ENCODE measurements at regions not wholly inside any gene's neighbourhood (a gene's known extent, or its start where the extent isn't known, plus 50 kb on each side); places are given as distances from the start of the nearest gene placed in this dataset.
"Not testable (repeated sequence)": the region's sequence is repeated elsewhere in the genome, so short reads cannot be mapped to it uniquely, and the experiment has no call there.

DNA sequence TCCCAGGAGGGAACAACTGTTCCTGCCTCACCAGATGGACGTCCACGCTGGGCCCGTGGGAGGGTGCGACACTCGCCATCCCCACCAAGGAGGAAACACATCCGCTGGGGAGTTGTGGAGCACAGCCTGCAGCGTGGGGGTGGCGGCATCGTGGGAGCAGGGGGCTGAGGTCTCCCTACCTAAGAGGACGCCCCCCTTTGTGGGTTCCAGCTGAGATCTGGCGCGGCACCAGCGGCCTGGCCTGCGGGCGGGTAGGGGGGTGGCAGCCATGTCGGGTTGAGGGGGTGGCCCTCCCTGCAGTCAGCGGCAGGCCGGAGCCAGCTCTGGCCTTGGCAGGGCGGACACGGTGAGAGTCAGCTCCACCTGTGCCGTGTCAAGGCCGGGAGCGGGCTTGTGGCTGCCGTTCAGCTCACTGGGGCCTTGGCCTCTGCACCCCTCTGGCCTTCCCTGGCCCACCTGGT, 116.7 kb upstream of the CIBAR2 start:
- Histone ChIP-seq H3K36me3 (ENCODE audit: control insufficient read depth, insufficient read depth, low read length) (peaks cover 3% of the 10 kb centered on the region), H3K4me1 (ENCODE audit: control insufficient read depth, insufficient read depth, low read length) (peaks cover 53% of the 10 kb centered on the region), H3K4me3 (ENCODE audit: low read depth, low read length) (no peak overlapping the region), H3K27me3 (ENCODE audit: control insufficient read depth, insufficient read depth, low read length) (peaks cover 3% of the 10 kb centered on the region), H3K27ac (ENCODE audit: low read depth, low read length) (no peak overlapping the region), H3K9me3 (ENCODE audit: control insufficient read depth, insufficient read depth, low read length) (no peaks in the 10 kb centered on the region)
- DNase-seq (ENCODE audit: low read depth in 4 of 6, low spot score in 6 of 6) = no peak
- 81% methylated on average over 24 of the region's 24 CpGs for WGBS (ENCODE audit: insufficient coverage)

DNA sequence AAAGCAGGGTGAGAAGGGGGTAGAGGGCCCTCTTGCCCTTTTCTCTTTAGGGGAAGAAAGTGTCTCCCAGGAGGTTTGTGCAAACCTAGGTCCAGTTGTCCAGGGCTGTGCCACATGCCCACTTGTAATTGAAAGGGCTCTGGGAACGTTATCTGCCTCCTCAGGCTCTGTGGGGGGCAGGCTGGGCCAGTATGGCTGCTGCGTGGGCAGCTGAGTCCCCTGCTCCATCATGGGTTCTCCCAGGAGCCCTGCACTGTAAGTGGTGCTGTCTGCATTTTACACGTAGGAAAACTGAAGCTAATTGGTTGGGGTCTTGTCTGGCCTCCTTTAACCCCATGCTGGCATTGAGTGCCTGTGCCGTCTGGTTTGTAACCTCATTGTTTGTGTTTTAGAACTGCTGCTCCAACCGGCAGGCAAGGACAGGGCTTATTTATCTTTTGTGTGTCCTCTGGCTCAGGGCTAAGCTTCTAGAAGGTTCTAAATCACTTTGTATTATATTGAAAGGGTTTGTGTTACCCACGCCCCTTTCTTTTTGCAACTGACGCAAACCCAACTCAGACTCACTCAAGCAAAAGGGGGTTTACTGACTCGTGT, 117.7 kb upstream of the CIBAR2 start:
- H3K4me1 ChIP-seq (ENCODE audit: control insufficient read depth, insufficient read depth, low read length) = peaks cover 62% of the 10 kb centered on the region
- DNase-seq (ENCODE audit: low read depth in 4 of 6, low spot score in 6 of 6) = peak in 2 of 6 donors; percentile 72 to 73
- H3K9me3 ChIP-seq (ENCODE audit: control insufficient read depth, insufficient read depth, low read length) = no peaks in the 10 kb centered on the region
- H3K36me3 ChIP-seq (ENCODE audit: control insufficient read depth, insufficient read depth, low read length) = peaks cover 3% of the 10 kb centered on the region
- H3K27ac ChIP-seq (ENCODE audit: low read depth, low read length) = peak overlapping the region; percentile 25
- WGBS (ENCODE audit: insufficient coverage) = 49% methylated on average over 6 of the region's 8 CpGs
- no peak overlapping the region for H3K4me3 ChIP-seq (ENCODE audit: low read depth, low read length)
- H3K27me3 ChIP-seq (ENCODE audit: control insufficient read depth, insufficient read depth, low read length) = peaks cover 3% of the 10 kb centered on the region

- WGBS (ENCODE audit: insufficient coverage) = 90% methylated on average over 6 of the region's 6 CpGs
- not testable (repeated sequence) for H3K9me3 ChIP-seq (ENCODE audit: control insufficient read depth, insufficient read depth, low read length); H3K4me3 ChIP-seq (ENCODE audit: low read depth, low read length); H3K36me3 ChIP-seq (ENCODE audit: control insufficient read depth, insufficient read depth, low read length); H3K27me3 ChIP-seq (ENCODE audit: control insufficient read depth, insufficient read depth, low read length); DNase-seq (ENCODE audit: low read depth in 4 of 6, low spot score in 6 of 6)
- Histone ChIP-seq H3K27ac (ENCODE audit: low read depth, low read length) (peak overlapping the region; percentile 25), H3K4me1 (ENCODE audit: control insufficient read depth, insufficient read depth, low read length) (peaks cover 63% of the 10 kb centered on the region)
These were observed 118.6 kb upstream of the CIBAR2 start for GRCh38 chr16:85230764-85231383.

GRCh38 chr16:85231959-85232358, 119.7 kb upstream of the CIBAR2 start:
- Histone ChIP-seq H3K4me1 (ENCODE audit: control insufficient read depth, insufficient read depth, low read length) (peaks cover 67% of the 10 kb centered on the region), H3K27ac (ENCODE audit: low read depth, low read length) (no peak overlapping the region), H3K36me3 (ENCODE audit: control insufficient read depth, insufficient read depth, low read length) (peaks cover 3% of the 10 kb centered on the region), H3K9me3 (ENCODE audit: control insufficient read depth, insufficient read depth, low read length) (no peaks in the 10 kb centered on the region), H3K4me3 (ENCODE audit: low read depth, low read length) (no peak overlapping the region), H3K27me3 (ENCODE audit: control insufficient read depth, insufficient read depth, low read length) (peaks cover 3% of the 10 kb centered on the region)
- DNase-seq (ENCODE audit: low read depth in 4 of 6, low spot score in 6 of 6) = no peak
- 60% methylated on average over 6 of the region's 8 CpGs for WGBS (ENCODE audit: insufficient coverage)

DNA sequence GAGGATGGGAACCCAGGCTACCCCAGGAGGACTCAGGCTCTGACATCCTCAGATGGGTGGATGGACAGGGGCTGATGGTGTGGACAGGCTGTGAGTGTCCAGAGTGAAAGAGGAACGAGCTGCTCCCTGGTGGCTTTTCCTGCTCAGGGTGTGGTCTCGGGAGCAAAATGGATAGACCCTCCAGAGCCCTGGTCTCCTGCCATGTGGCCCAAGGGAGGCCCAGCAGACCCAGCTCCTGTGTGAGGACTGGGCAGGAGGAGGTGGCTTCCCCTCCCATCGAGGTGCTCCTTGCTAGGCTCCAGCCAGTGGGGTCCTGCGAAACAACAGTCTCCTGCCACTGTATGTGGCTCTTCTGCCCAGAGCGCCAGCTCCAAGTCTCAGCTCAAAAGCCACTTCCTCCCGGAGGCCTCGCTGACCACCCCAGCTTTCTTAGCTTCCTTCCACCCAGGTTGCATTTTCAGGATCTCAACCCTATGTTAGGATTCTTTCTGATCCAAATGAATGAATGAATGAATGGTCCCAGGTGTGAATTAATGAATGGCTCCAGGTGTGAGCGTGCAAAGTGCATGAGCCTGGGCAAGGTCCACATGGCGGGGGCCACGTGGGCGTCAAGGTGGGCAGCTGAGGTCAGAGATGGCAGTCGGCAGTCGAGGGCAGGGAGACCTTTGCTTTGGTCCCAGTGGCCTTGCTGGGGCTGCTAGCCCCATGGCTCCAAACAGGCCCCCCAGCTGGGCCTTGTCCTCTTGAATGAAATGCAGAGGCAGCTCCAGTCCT, 120.3 kb upstream of the CIBAR2 start:
- H3K36me3 ChIP-seq (ENCODE audit: control insufficient read depth, insufficient read depth, low read length) = peaks cover 3% of the 10 kb centered on the region
- H3K4me1 ChIP-seq (ENCODE audit: control insufficient read depth, insufficient read depth, low read length) = peaks cover 67% of the 10 kb centered on the region
- WGBS (ENCODE audit: insufficient coverage) = 91% methylated on average over 11 of the region's 13 CpGs
- no peak overlapping the region for H3K27ac ChIP-seq (ENCODE audit: low read depth, low read length)
- no peaks in the 10 kb centered on the region for H3K9me3 ChIP-seq (ENCODE audit: control insufficient read depth, insufficient read depth, low read length)
- no peak overlapping the region for H3K4me3 ChIP-seq (ENCODE audit: low read depth, low read length)
- no peak for DNase-seq (ENCODE audit: low read depth in 4 of 6, low spot score in 6 of 6)
- peaks cover 3% of the 10 kb centered on the region for H3K27me3 ChIP-seq (ENCODE audit: control insufficient read depth, insufficient read depth, low read length)

DNA sequence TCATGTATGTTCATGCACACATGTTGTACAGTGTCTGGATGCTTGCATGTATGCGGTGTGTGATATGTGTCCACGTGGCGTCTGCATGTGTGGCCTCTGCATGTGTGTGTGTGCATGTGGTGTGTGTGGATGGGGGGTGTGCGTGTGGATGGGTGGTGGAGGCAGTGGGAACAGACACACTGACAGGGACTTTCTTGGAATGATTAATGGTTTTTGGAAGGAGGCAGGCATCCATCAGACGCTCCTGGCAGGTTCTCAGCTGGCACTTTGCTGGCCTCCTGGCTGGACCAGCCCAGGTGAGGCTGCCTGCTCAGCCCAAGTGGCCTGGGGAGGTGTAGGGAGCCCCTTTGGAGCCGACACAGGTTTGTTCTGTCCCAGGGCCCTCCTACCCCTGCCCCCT, 121.2 kb upstream of the CIBAR2 start:
- no peaks in the 10 kb centered on the region for H3K9me3 ChIP-seq (ENCODE audit: control insufficient read depth, insufficient read depth, low read length)
- no peak overlapping the region for H3K27ac ChIP-seq (ENCODE audit: low read depth, low read length)
- peaks cover 3% of the 10 kb centered on the region for H3K36me3 ChIP-seq (ENCODE audit: control insufficient read depth, insufficient read depth, low read length)
- H3K27me3 ChIP-seq (ENCODE audit: control insufficient read depth, insufficient read depth, low read length) = no peaks in the 10 kb centered on the region
- no peak for DNase-seq (ENCODE audit: low read depth in 4 of 6, low spot score in 6 of 6)
- peaks cover 68% of the 10 kb centered on the region for H3K4me1 ChIP-seq (ENCODE audit: control insufficient read depth, insufficient read depth, low read length)
- H3K4me3 ChIP-seq (ENCODE audit: low read depth, low read length) = no peak overlapping the region
- 94% methylated on average over 5 of the region's 6 CpGs for WGBS (ENCODE audit: insufficient coverage)

- no peaks in the 10 kb centered on the region for H3K27me3 ChIP-seq (ENCODE audit: control insufficient read depth, insufficient read depth, low read length)
- no peaks in the 10 kb centered on the region for H3K36me3 ChIP-seq (ENCODE audit: control insufficient read depth, insufficient read depth, low read length)
- peak overlapping the region; percentile 50 for H3K27ac ChIP-seq (ENCODE audit: low read depth, low read length)
- peaks cover 65% of the 10 kb centered on the region for H3K4me1 ChIP-seq (ENCODE audit: control insufficient read depth, insufficient read depth, low read length)
- H3K4me3 ChIP-seq (ENCODE audit: low read depth, low read length) = no peak overlapping the region
- 13% methylated on average over 29 of the region's 36 CpGs for WGBS (ENCODE audit: insufficient coverage)
- no peaks in the 10 kb centered on the region for H3K9me3 ChIP-seq (ENCODE audit: control insufficient read depth, insufficient read depth, low read length)
- peak in 2 of 6 donors; percentile 77 to 84 for DNase-seq (ENCODE audit: low read depth in 4 of 6, low spot score in 6 of 6)
These were observed 122.3 kb upstream of the CIBAR2 start for GRCh38 chr16:85234310-85235204.

DNA sequence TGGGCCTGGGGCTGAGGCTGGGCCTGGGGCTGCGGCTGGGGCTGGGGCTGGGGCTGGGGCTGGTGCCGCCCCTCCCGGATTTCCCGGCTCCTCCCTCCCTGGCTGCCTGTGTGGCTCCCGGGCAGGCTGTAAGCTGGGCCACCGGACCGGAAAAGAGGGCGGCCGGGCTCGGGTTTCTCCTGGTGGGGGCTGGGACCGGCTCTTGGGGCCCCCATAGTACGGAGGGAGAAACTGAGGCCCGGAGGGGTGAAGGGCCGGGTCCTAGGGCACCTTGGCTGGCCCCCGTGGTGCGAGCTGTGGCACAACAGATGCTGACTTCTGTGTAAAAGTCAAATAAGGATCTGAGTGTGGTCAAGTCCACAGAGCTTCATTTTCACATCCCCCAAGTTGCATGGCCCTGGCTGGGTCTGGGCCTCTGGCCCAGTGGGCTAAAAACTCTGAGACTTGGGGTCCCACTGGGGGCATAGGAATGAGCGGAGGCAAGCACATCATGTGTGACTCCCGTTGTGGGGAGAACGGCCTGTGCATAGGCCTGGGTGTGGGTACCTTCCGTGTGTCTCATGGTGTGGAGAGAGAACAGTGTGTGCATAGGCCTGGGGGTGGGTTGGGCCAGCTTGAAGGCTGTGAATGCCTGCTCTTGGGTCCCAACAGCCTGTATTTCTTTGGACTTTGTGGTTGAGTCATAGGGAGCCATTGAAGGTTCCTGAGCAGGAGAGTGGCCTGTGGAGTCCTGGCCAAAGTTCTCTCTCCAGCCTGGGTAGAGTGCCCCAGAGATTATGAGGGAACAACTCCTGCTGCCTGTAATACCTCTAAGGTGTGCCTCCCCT, 123.9 kb upstream of the CIBAR2 start:
- H3K4me3 ChIP-seq (ENCODE audit: low read depth, low read length) = no peak overlapping the region

GRCh38 chr16:85236818-85237150, 124.5 kb upstream of the CIBAR2 start:
- Histone ChIP-seq H3K4me3 (ENCODE audit: low read depth, low read length) (no peak overlapping the region), H3K36me3 (ENCODE audit: control insufficient read depth, insufficient read depth, low read length) (no peaks in the 10 kb centered on the region), H3K9me3 (ENCODE audit: control insufficient read depth, insufficient read depth, low read length) (no peaks in the 10 kb centered on the region), H3K27me3 (ENCODE audit: control insufficient read depth, insufficient read depth, low read length) (no peaks in the 10 kb centered on the region), H3K4me1 (ENCODE audit: control insufficient read depth, insufficient read depth, low read length) (peaks cover 52% of the 10 kb centered on the region), H3K27ac (ENCODE audit: low read depth, low read length) (no peak overlapping the region)
- no peak for DNase-seq (ENCODE audit: low read depth in 4 of 6, low spot score in 6 of 6)
- WGBS (ENCODE audit: insufficient coverage) = 93% methylated on average over 5 of the region's 5 CpGs

More for the DNA sequence above, 123.9 kb upstream of the CIBAR2 start:
- Histone ChIP-seq H3K27me3 (ENCODE audit: control insufficient read depth, insufficient read depth, low read length) (no peaks in the 10 kb centered on the region), H3K27ac (ENCODE audit: low read depth, low read length) (no peak overlapping the region), H3K9me3 (ENCODE audit: control insufficient read depth, insufficient read depth, low read length) (no peaks in the 10 kb centered on the region), H3K4me1 (ENCODE audit: control insufficient read depth, insufficient read depth, low read length) (peaks cover 53% of the 10 kb centered on the region), H3K36me3 (ENCODE audit: control insufficient read depth, insufficient read depth, low read length) (no peaks in the 10 kb centered on the region)
- no peak for DNase-seq (ENCODE audit: low read depth in 4 of 6, low spot score in 6 of 6)
- WGBS (ENCODE audit: insufficient coverage) = 40% methylated on average over 20 of the region's 20 CpGs

Data from spinal cord (tissue), 9 donors.